Central memory CD8-positive, alpha-beta T cell (primary cell): ENCODE measurements at regions not wholly inside any gene's neighbourhood (a gene's known extent, or its start where the extent isn't known, plus 50 kb on each side); places are given as distances from the start of the nearest gene placed in this dataset.

Experiments
- ATAC-seq: fragments of 150-1000 bp; cut with Tn5 transposase; replicated peaks from 2 replicates; pipeline ENCODE4 v1.10.0; 2022; ENCODE audit warnings: mild to moderate bottlenecking, moderate FRiP score, moderate number of reproducible peaks; ENCODE audit not compliant: poor library complexity, severe bottlenecking; ENCODE audit errors: extremely low read depth
- DNase-seq, 2 donors: peaks; one replicate each; pipeline ENCODE4 v3.0.0; 2021; ENCODE audit warnings: low spot score in 2 of 2
- H3K27ac Mint-ChIP-seq: one replicate; pipeline ENCODE4 v1.8.0; 2022; ENCODE audit warnings: low read depth, mild to moderate bottlenecking, moderate library complexity, mixed read lengths
- H3K27me3 Mint-ChIP-seq: one replicate; pipeline ENCODE4 v1.8.0; 2022; ENCODE audit warnings: mixed read lengths
- H3K36me3 Mint-ChIP-seq: one replicate; pipeline ENCODE4 v1.8.0; 2022; ENCODE audit warnings: mild to moderate bottlenecking, moderate library complexity, mixed read lengths; ENCODE audit not compliant: insufficient read depth
- H3K4me1 Mint-ChIP-seq: one replicate; pipeline ENCODE4 v1.8.0; 2022; ENCODE audit warnings: mixed read lengths
- H3K4me3 Mint-ChIP-seq: one replicate; pipeline ENCODE4 v1.8.0; 2022; ENCODE audit warnings: mild to moderate bottlenecking, moderate library complexity, mixed read lengths
- H3K9me3 Mint-ChIP-seq: one replicate; pipeline ENCODE4 v1.8.0; 2022; ENCODE audit warnings: mixed read lengths

DNA sequence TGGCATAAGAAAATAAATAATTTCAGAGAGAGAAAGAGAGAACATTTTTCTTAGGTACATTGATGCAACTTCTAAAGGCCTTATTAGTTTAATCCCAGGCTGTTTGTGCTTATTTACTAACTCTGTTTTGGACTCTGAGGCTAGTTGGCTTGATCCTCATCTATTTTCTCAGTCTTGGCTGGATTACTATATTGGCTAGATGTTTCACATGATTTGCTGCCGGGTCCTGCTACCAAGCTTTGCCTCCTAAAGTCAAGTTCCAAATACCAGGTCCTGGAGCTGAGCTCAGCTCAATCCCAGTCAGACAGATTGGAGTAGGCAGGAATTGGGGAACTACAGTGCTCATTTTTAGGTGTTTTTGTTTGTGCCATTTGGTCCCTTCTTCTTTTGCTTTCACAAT lies 340.8 kb downstream of the BCAT1 start:
- H3K27me3 Mint-ChIP-seq: no peaks in the 10 kb centered on the region
- H3K36me3 Mint-ChIP-seq: no peaks in the 10 kb centered on the region
- H3K27ac Mint-ChIP-seq: no peak overlapping the region
- DNase-seq (no peak), ATAC-seq (no peak)
- H3K4me1 Mint-ChIP-seq: no peaks in the 10 kb centered on the region
- no peaks in the 10 kb centered on the region for H3K9me3 Mint-ChIP-seq
- H3K4me3 Mint-ChIP-seq: no peak overlapping the region

DNA sequence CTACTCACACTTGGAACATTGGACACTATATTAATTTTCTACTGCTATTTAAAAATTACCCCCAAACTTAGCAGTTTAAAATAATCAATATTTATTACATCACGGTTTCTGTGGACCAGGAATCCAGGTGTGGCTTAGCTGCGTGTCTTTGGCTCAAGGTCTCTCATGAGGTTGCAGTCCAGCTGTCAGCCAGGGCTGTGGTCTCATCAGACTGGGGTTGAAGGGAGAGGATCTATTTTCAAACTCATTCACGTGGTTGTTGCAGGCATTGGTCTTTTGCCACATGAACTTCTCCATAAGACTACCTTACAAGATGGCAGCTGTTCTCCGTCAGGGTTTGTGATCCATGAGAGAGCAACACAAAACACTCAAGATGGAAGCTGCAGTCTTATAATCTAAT lies 343.0 kb downstream of the BCAT1 start:
- Mint-ChIP-seq H3K4me3 (no peak overlapping the region), H3K36me3 (no peaks in the 10 kb centered on the region), H3K9me3 (no peaks in the 10 kb centered on the region), H3K4me1 (peaks cover 2% of the 10 kb centered on the region), H3K27ac (no peak overlapping the region), H3K27me3 (no peaks in the 10 kb centered on the region)
- DNase-seq (no peak), ATAC-seq (no peak)

DNA sequence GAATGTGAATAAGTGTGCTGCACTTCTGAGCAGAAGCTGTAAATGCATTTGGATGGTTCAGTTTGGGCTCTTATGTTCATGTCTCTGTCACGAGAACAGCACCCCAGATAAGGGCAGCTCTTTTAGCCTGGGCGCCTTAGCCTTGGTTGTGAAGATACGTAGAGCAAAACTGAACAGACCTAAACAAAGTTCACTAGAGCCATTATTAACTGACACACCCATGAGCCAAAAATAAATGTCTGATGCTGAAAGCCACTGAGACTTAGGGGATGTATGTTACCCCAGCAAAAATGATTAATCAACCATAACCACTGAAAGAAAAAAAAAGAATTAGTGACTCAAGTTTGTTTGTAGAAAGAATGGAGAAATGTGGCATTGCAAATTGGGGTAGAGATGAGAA lies 343.4 kb downstream of the BCAT1 start:
- Mint-ChIP-seq H3K36me3 (no peaks in the 10 kb centered on the region), H3K27me3 (no peaks in the 10 kb centered on the region), H3K4me3 (no peak overlapping the region), H3K4me1 (peaks cover 4% of the 10 kb centered on the region), H3K9me3 (no peaks in the 10 kb centered on the region), H3K27ac (no peak overlapping the region)
- DNase-seq (no peak), ATAC-seq (no peak)

DNA sequence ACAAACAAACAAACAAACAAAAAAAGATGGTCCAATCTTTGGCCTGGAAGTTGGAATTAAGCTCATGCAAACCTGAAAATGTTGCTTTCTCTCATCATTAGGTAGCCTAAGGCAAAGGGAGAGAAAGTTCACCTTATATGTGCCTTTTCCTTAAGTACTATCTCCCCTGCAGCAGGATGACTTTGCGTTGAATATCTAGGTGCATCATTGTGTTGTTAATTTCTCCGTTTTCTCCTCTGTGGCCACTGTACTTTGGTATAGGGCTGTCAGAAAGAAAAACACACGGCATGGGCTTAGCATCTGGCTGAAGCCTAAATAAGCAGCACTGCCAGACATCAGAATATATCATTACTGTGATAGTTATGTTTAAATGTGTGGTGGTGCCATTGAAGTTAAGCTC lies 345.5 kb downstream of the BCAT1 start:
- peaks cover 4% of the 10 kb centered on the region for H3K4me1 Mint-ChIP-seq
- H3K27me3 Mint-ChIP-seq: no peaks in the 10 kb centered on the region
- no peak for DNase-seq
- no peak overlapping the region for H3K27ac Mint-ChIP-seq
- H3K9me3 Mint-ChIP-seq: no peaks in the 10 kb centered on the region
- H3K4me3 Mint-ChIP-seq: no peak overlapping the region
- no peaks in the 10 kb centered on the region for H3K36me3 Mint-ChIP-seq
- ATAC-seq: no peak

DNA sequence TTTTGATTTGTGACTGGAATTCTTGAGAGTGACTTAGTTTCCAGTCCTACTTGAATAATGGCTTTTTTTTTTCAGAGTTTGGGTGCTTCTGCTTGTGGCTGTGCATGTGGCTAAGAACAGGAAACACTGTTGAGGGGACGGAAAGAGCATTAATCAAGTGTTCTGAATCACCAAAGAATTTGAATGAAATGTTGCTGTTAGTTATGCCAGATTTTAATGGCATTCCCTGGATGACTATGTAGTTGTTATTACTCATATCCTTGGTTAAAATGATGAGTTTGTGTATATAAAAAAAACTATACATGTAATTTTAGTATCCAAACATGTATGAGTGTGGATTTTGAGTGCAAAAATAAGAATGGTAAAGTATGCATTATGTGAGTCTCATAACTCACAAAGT lies 347.9 kb downstream of the BCAT1 start:
- H3K36me3 Mint-ChIP-seq: no peaks in the 10 kb centered on the region
- no peaks in the 10 kb centered on the region for H3K9me3 Mint-ChIP-seq
- H3K4me3 Mint-ChIP-seq: no peak overlapping the region
- no peaks in the 10 kb centered on the region for H3K27me3 Mint-ChIP-seq
- DNase-seq: no peak
- no peak for ATAC-seq
- no peak overlapping the region for H3K27ac Mint-ChIP-seq
- peaks cover 4% of the 10 kb centered on the region for H3K4me1 Mint-ChIP-seq

DNA sequence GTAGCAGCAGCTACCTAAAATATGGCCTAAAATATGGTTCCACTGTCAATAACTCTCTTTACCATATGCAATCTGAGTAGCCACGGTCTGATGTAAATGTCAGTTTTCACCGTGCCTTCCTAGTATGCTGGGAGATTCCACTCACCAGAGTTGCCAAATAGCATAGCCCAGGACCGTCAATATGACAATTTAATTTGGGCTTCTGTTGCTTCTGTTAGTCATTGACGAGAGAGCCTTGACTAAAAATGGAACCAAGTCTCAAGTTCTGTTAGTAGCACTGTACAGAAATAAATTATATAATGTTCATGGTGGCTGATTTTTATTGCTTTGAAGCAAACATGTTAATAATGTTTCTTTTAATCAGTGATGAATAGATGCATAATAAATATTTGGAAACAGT lies 348.4 kb downstream of the BCAT1 start:
- H3K27ac Mint-ChIP-seq: no peak overlapping the region
- no peak for DNase-seq
- peaks cover 4% of the 10 kb centered on the region for H3K4me1 Mint-ChIP-seq
- no peak for ATAC-seq
- H3K27me3 Mint-ChIP-seq: no peaks in the 10 kb centered on the region
- no peaks in the 10 kb centered on the region for H3K36me3 Mint-ChIP-seq
- H3K4me3 Mint-ChIP-seq: no peak overlapping the region
- no peaks in the 10 kb centered on the region for H3K9me3 Mint-ChIP-seq

GRCh38 chr12:24599736-24600135 lies 349.2 kb downstream of the BCAT1 start:
- H3K27ac Mint-ChIP-seq: no peak overlapping the region
- ATAC-seq (no peak), DNase-seq (no peak)
- no peaks in the 10 kb centered on the region for H3K9me3 Mint-ChIP-seq
- H3K27me3 Mint-ChIP-seq: no peaks in the 10 kb centered on the region
- peaks cover 4% of the 10 kb centered on the region for H3K4me1 Mint-ChIP-seq
- H3K4me3 Mint-ChIP-seq: no peak overlapping the region
- H3K36me3 Mint-ChIP-seq: no peaks in the 10 kb centered on the region

GRCh38 chr12:24597580-24597979 lies 351.3 kb downstream of the BCAT1 start:
- Mint-ChIP-seq H3K27me3 (no peaks in the 10 kb centered on the region), H3K9me3 (no peaks in the 10 kb centered on the region), H3K36me3 (no peaks in the 10 kb centered on the region), H3K27ac (no peak overlapping the region), H3K4me3 (no peak overlapping the region), H3K4me1 (peaks cover 4% of the 10 kb centered on the region)
- no peak for ATAC-seq
- no peak for DNase-seq

DNA sequence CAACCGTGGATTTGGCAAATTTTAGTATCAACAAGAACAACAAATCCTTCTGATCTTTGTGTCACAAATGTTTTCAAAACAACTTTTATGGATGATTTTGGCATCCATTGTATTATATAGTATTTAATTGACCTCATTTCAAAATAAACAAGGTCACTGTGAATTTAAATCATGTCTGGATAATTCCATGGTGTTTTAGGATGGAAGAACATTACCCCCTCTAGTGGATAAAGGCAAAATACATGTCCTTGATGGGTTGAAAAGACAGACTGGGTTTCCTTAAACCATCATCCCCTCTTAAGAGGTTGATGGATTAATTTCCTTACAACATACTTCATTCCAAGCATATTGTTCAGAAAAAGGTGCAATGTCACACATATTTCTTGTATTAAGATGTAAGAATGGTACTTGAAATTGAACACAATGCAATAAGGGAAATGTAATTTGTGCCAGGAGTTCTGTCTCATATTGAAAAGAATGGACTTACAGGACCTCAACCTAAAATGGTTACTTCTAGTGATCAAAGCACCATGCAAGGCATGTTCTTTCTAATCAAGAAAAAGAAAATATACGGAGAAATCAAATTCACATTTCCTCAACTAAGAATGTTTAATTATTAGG lies 352.0 kb downstream of the BCAT1 start:
- DNase-seq (no peak), ATAC-seq (no peak)
- Mint-ChIP-seq H3K9me3 (no peaks in the 10 kb centered on the region), H3K4me3 (no peak overlapping the region), H3K4me1 (peaks cover 4% of the 10 kb centered on the region), H3K27ac (no peak overlapping the region), H3K36me3 (no peaks in the 10 kb centered on the region), H3K27me3 (no peaks in the 10 kb centered on the region)

GRCh38 chr12:24595652-24596235 lies 353.2 kb downstream of the BCAT1 start:
- no peaks in the 10 kb centered on the region for H3K27me3 Mint-ChIP-seq
- no peak overlapping the region for H3K4me3 Mint-ChIP-seq
- H3K9me3 Mint-ChIP-seq: no peaks in the 10 kb centered on the region
- ATAC-seq: no peak
- H3K36me3 Mint-ChIP-seq: no peaks in the 10 kb centered on the region
- no peak for DNase-seq
- no peak overlapping the region for H3K27ac Mint-ChIP-seq
- H3K4me1 Mint-ChIP-seq: peaks cover under 1% of the 10 kb centered on the region

DNA sequence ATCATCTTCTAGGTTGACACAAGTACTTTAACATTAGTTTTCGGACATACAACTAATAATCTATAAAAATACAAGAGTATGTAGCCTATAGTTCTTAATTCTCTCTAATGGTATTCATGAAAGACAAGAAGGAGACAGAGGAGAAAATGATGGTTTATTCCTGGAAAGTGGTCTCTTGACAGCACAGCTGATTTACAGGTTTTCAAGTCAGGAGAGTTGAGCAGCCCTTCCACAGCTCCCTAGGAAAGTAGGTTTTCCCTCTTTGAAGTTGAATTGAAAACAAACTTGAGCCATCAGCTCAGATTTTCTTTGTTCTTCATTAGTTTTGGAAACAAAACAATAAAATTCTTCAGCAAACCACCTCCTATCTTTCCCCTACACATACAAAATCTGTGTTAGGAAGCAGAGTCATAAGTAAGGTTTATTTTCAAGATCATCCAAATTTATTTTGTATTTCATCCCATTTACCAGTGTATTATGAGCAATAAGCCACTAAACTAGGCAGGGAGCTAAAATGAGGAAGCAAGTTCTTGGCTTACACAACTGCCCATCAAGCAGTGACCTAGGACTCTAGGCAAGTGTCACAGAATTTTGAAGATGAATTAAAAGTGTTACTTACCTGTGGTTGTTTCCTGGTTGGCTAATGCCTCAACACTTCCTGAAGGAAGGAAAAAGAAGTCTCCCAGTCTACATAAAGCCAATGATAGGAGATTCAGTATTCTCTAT lies 357.0 kb downstream of the BCAT1 start:
- H3K9me3 Mint-ChIP-seq: no peaks in the 10 kb centered on the region
- H3K4me3 Mint-ChIP-seq: no peak overlapping the region
- H3K27ac Mint-ChIP-seq: no peak overlapping the region
- no peaks in the 10 kb centered on the region for H3K4me1 Mint-ChIP-seq
- H3K27me3 Mint-ChIP-seq: no peaks in the 10 kb centered on the region
- H3K36me3 Mint-ChIP-seq: no peaks in the 10 kb centered on the region
- DNase-seq (no peak), ATAC-seq (no peak)

DNA sequence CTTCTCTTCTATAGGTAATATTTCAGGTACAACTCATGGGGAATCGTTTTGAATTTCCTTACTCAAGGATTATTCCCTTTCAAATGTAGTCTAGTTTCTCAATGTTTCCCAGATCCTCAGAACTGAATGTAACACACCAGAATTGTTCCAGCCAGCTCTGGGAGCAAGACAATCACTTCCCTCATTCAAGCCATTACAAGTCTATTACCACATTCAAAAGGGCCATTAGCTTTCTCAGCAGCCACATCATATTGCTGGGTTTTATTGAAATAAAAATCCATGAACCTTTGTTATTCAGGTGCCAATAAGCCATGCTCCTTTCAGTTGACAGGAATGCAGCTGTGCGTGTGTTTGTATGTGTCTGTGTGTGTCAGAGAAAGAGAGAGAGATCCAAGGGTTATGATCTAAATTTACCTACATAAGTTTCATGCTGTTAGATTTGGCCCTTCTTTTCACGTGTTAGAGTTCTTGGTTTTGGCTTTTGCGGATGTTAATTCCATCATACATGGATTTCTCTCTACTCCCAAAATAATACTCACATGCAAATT lies 357.7 kb downstream of the BCAT1 start:
- H3K4me1 Mint-ChIP-seq: no peaks in the 10 kb centered on the region
- no peaks in the 10 kb centered on the region for H3K27me3 Mint-ChIP-seq
- no peak overlapping the region for H3K27ac Mint-ChIP-seq
- no peak overlapping the region for H3K4me3 Mint-ChIP-seq
- H3K9me3 Mint-ChIP-seq: no peaks in the 10 kb centered on the region
- no peaks in the 10 kb centered on the region for H3K36me3 Mint-ChIP-seq
- DNase-seq (no peak), ATAC-seq (no peak)

GRCh38 chr12:24586293-24586692 lies 362.6 kb downstream of the BCAT1 start:
- no peaks in the 10 kb centered on the region for H3K9me3 Mint-ChIP-seq
- no peaks in the 10 kb centered on the region for H3K36me3 Mint-ChIP-seq
- H3K4me3 Mint-ChIP-seq: no peak overlapping the region
- H3K27ac Mint-ChIP-seq: no peak overlapping the region
- H3K27me3 Mint-ChIP-seq: no peaks in the 10 kb centered on the region
- ATAC-seq: no peak
- no peaks in the 10 kb centered on the region for H3K4me1 Mint-ChIP-seq
- DNase-seq: no peak
